Gastroesophageal sphincter (tissue), 3 donors: ENCODE measurements at regions not wholly inside any gene's neighbourhood (a gene's known extent, or its start where the extent isn't known, plus 50 kb on each side); places are given as distances from the start of the nearest gene placed in this dataset.

Source experiments
- EP300 ChIP-seq: sonication (generic); formaldehyde crosslinking; IDR thresholded peaks from one replicate; pipeline ENCODE4 v1.6.1; 2017; ENCODE audit warnings: antibody characterized with exemption, mild to moderate bottlenecking
- POLR2A ChIP-seq, 2 donors: fragments of 450-650 bp; IDR thresholded peaks; one replicate each; pipeline ENCODE4 v1.6.1; 2017; ENCODE audit warnings: antibody characterized with exemption in 2 of 2, mild to moderate bottlenecking in 2 of 2, moderate library complexity in 1 of 2
- POLR2AphosphoS5 ChIP-seq: sonication (generic); formaldehyde crosslinking; IDR thresholded peaks from one replicate; pipeline ENCODE4 v1.6.1; 2017; ENCODE audit warnings: antibody characterized with exemption
- TF ChIP-seq, protein P1 (sequence below), 4 experiments: fragments of 200-600 bp in 2 of 4; fragments of 450-650 bp in 2 of 4; sonication (generic) in 1 of 4; IDR thresholded peaks; one replicate each; pipeline ENCODE4 v1.5.1; 2017 to 2019; ENCODE audit warnings: antibody characterized with exemption in 4 of 4, mild to moderate bottlenecking in 2 of 4, moderate library complexity in 2 of 4

DNA sequence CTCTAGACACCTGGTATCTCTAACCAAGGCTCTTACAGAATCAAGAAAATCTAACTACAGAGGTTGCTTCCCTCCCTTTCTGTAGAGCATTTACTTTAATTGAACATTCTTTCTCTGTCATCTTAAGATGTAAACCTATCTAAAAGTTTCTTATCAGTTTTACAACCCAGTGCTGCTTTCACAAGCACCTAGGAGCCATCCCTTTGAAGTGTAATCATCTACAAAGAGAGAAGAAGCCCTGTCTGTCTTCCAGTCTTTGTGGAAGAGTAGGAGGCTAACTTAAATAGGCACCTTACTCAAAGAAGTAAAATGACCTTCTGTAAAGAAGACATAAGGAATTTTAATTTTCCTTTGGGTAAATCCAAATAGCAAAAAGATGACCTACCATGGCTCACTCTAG is 763.9 kb upstream of the LRFN5 start:
- TF ChIP-seq, protein P1, sequence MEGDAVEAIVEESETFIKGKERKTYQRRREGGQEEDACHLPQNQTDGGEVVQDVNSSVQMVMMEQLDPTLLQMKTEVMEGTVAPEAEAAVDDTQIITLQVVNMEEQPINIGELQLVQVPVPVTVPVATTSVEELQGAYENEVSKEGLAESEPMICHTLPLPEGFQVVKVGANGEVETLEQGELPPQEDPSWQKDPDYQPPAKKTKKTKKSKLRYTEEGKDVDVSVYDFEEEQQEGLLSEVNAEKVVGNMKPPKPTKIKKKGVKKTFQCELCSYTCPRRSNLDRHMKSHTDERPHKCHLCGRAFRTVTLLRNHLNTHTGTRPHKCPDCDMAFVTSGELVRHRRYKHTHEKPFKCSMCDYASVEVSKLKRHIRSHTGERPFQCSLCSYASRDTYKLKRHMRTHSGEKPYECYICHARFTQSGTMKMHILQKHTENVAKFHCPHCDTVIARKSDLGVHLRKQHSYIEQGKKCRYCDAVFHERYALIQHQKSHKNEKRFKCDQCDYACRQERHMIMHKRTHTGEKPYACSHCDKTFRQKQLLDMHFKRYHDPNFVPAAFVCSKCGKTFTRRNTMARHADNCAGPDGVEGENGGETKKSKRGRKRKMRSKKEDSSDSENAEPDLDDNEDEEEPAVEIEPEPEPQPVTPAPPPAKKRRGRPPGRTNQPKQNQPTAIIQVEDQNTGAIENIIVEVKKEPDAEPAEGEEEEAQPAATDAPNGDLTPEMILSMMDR (IDR thresholded peaks at IDR 0.05): no peak
- no peak for TF ChIP-seq POLR2A (IDR thresholded peaks at IDR 0.05)
- TF ChIP-seq EP300: no peak
- TF ChIP-seq POLR2AphosphoS5: no peak
